Prostate gland (tissue), 2 donors: ENCODE measurements at regions not wholly inside any gene's neighbourhood (a gene's known extent, or its start where the extent isn't known, plus 50 kb on each side); places are given as distances from the start of the nearest gene placed in this dataset.

Experiments used
- CTCF ChIP-seq, 4 experiments: fragments of 200-600 bp in 2 of 4; fragments of 450-650 bp in 2 of 4; sonication (generic) in 2 of 4; IDR thresholded peaks; 1 replicate in 3 of 4; 2 replicates in 1 of 4; pipeline ENCODE4 v1.5.1; 2016 to 2019; ENCODE audit warnings: antibody characterized with exemption in 4 of 4, mild to moderate bottlenecking in 2 of 4, moderate library complexity in 2 of 4
- POLR2AphosphoS5 ChIP-seq: sonication (generic); formaldehyde crosslinking; IDR thresholded peaks from one replicate; pipeline ENCODE4 v1.6.1; 2017; ENCODE audit warnings: antibody characterized with exemption

GRCh38 chr12:131348646-131349045 is 362.2 kb upstream of the SFSWAP start:
- no peak for TF ChIP-seq POLR2AphosphoS5
- no peak for TF ChIP-seq CTCF (IDR thresholded peaks at IDR 0.05)
